ENCODE measurements at regions not wholly inside any gene's neighbourhood (a gene's known extent, or its start where the extent isn't known, plus 50 kb on each side); places are given as distances from the start of the nearest gene placed in this dataset.
A peak's percentile ranks its signal among the peaks of the same experiment; 100 is the strongest.

DNA sequence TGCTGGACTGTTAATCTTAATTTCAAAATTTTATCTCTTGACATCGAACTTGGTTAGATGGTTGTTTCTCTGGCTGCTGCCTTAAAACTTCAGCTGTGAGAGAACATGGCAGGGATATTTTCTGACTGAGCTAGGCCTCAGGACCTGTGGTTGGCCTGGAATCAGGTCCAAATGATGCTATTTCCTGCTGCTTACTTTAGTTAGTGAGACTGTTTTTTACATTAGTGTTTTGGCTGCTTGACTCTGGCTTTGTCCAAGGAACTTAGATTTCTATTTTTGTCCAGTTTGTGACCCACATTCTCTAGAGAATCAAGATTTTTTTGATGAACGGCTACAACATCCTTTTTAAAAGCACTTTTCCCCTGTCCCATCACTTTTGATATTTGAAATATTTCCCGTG, 497.9 kb upstream of the SGO1 start:
- DNase-seq: peak in 1 of 4 donors; percentile 29
- Histone ChIP-seq H3K36me3 (no peaks in the 10 kb centered on the region), H3K27me3 (no peaks in the 10 kb centered on the region), H3K9me3 (peaks cover 0 to 18% of the 10 kb centered on the region in 2 donors), H3K27ac (no peak overlapping the region), H3K4me1 (no peaks in the 10 kb centered on the region), H3K4me3 (no peak overlapping the region)
- intact Hi-C loops (cut with DNase I): no loop called here
- ATAC-seq: no peak
- TF ChIP-seq, protein P1, sequence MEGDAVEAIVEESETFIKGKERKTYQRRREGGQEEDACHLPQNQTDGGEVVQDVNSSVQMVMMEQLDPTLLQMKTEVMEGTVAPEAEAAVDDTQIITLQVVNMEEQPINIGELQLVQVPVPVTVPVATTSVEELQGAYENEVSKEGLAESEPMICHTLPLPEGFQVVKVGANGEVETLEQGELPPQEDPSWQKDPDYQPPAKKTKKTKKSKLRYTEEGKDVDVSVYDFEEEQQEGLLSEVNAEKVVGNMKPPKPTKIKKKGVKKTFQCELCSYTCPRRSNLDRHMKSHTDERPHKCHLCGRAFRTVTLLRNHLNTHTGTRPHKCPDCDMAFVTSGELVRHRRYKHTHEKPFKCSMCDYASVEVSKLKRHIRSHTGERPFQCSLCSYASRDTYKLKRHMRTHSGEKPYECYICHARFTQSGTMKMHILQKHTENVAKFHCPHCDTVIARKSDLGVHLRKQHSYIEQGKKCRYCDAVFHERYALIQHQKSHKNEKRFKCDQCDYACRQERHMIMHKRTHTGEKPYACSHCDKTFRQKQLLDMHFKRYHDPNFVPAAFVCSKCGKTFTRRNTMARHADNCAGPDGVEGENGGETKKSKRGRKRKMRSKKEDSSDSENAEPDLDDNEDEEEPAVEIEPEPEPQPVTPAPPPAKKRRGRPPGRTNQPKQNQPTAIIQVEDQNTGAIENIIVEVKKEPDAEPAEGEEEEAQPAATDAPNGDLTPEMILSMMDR (IDR thresholded peaks at IDR 0.05): no peak

DNA sequence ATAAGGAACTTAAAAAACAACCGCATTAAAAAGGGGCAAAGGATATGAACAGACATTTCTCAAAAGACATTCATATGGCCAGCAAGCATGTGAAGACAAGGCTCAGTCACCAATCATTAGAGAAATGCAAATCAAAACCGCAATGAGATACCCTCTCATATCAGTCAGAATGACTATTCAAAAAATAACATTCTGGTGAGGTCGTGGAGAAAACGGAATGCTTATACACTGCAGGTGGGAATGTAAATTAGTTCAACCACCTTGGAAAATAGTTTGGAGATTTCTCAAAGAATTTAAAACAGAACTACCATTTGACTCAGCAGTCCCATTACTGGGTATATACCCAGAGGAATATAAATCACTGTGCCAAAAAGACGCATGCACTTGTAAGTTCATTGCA, 496.6 kb upstream of the SGO1 start:
- no peak overlapping the region for H3K27ac ChIP-seq
- H3K9me3 ChIP-seq: peaks cover 0 to 16% of the 10 kb centered on the region in 2 donors
- no peak overlapping the region for H3K4me3 ChIP-seq
- no peaks in the 10 kb centered on the region for H3K27me3 ChIP-seq
- DNase-seq: no peak
- TF ChIP-seq, protein P1 (IDR thresholded peaks at IDR 0.05): no peak
- no peak for ATAC-seq
- no peaks in the 10 kb centered on the region for H3K4me1 ChIP-seq
- H3K36me3 ChIP-seq: no peaks in the 10 kb centered on the region
- intact Hi-C loops (cut with DNase I): no loop called here

DNA sequence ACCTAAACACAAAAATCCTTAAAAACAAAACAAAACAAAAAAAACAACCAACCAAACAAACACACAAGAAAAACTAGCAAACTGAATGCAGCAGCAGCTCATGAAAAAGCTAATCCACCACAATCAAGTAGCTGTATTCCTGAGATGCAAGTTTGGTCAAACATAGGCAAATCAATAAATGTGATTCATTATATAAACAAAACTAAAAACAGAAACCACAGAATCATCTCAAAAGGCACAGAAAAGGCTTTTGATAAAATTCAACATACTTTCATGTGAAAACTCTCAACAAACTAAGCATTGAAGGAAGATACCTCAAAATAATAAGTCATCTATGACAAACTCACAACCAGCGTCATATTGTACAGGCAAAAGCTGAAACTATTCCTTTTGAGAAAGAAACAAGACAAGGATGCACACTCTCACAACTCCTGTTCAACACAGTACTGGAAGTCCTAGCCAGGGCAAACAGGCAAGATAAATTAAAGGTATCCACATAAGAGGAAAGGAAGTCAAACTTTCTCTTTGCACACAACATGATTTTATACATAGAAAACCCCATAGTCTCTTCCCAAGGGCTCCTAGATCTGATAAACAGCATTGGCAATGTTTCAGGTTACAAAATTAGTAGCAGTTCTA, 495.1 kb upstream of the SGO1 start:
- intact Hi-C loops (cut with DNase I): no loop called here
- TF ChIP-seq, protein P1 (IDR thresholded peaks at IDR 0.05): no peak
- Histone ChIP-seq H3K4me3 (no peak overlapping the region), H3K27ac (no peak overlapping the region), H3K9me3 (peaks cover 0 to 7% of the 10 kb centered on the region in 2 donors), H3K36me3 (no peaks in the 10 kb centered on the region), H3K27me3 (no peaks in the 10 kb centered on the region), H3K4me1 (no peaks in the 10 kb centered on the region)
- no peak for DNase-seq
- ATAC-seq: no peak

DNA sequence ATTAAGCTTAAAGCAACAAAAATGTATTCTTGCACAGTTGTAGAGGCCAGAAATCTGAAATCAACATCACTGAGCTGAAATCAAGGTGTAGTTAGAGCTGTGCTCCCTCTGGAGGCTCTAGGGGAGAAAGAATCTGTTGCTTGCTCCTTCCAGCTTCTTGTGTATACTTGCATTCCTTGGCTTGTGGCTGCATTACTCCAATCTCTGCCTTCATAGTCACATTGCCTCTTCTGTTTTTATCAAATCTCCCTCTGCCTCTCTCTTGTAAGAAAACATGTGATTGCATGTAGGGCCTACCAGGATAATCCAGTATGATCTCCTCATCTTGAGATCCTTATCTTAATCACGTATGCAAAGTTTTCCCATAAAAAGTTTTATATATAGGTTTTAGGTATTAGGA, 487.9 kb upstream of the SGO1 start:
- H3K36me3 ChIP-seq: no peaks in the 10 kb centered on the region
- no peak overlapping the region for H3K4me3 ChIP-seq
- DNase-seq: no peak
- H3K27ac ChIP-seq: no peak overlapping the region
- TF ChIP-seq, protein P1 (IDR thresholded peaks at IDR 0.05): no peak
- no peak for ATAC-seq
- H3K27me3 ChIP-seq: no peaks in the 10 kb centered on the region
- H3K9me3 ChIP-seq: no peaks in the 10 kb centered on the region
- intact Hi-C loops (cut with DNase I): no loop called here
- H3K4me1 ChIP-seq: no peaks in the 10 kb centered on the region

DNA sequence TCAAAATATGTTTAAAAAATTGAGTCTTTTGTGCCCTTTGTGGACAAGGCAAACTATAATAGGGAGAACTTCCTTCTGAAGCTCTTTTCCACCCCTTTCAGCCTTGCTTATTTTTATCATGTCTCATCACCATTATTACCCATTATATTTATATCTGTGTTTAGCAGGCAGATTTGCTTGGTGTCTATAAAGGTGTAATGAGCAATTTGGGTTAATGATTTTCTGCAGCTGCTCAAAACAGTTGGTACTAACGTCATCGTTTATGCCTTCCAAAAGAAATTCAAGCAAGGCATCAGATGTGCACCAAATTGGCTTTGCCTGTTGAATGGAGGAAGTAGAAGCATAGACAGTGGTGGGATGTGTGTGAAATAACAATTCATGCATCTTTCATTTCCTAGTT, 483.7 kb upstream of the SGO1 start:
- ATAC-seq (no peak), DNase-seq (no peak)
- no peak overlapping the region for H3K4me3 ChIP-seq
- intact Hi-C loops (cut with DNase I): no loop called here
- TF ChIP-seq, protein P1 (IDR thresholded peaks at IDR 0.05): no peak
- no peaks in the 10 kb centered on the region for H3K27me3 ChIP-seq
- H3K27ac ChIP-seq: no peak overlapping the region
- H3K36me3 ChIP-seq: no peaks in the 10 kb centered on the region
- H3K4me1 ChIP-seq: no peaks in the 10 kb centered on the region
- no peaks in the 10 kb centered on the region for H3K9me3 ChIP-seq

Measured in left lung (tissue), 4 donors.